ENCODE measurements at regions not wholly inside any gene's neighbourhood (a gene's known extent, or its start where the extent isn't known, plus 50 kb on each side); places are given as distances from the start of the nearest gene placed in this dataset.

GRCh38 chr13:76029706-76030105, 393.6 kb downstream of the LMO7 start:
- TF ChIP-seq POLR2A (IDR thresholded peaks at IDR 0.05) (no peak), EP300 (IDR thresholded peaks at IDR 0.05) (no peak)
- TF ChIP-seq, protein P1, sequence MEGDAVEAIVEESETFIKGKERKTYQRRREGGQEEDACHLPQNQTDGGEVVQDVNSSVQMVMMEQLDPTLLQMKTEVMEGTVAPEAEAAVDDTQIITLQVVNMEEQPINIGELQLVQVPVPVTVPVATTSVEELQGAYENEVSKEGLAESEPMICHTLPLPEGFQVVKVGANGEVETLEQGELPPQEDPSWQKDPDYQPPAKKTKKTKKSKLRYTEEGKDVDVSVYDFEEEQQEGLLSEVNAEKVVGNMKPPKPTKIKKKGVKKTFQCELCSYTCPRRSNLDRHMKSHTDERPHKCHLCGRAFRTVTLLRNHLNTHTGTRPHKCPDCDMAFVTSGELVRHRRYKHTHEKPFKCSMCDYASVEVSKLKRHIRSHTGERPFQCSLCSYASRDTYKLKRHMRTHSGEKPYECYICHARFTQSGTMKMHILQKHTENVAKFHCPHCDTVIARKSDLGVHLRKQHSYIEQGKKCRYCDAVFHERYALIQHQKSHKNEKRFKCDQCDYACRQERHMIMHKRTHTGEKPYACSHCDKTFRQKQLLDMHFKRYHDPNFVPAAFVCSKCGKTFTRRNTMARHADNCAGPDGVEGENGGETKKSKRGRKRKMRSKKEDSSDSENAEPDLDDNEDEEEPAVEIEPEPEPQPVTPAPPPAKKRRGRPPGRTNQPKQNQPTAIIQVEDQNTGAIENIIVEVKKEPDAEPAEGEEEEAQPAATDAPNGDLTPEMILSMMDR (IDR thresholded peaks at IDR 0.05): no peak

All from tibial nerve (tissue), 4 donors.